ENCODE measurements at regions not wholly inside any gene's neighbourhood (a gene's known extent, or its start where the extent isn't known, plus 50 kb on each side); places are given as distances from the start of the nearest gene placed in this dataset.

- CTCF ChIA-PET (ENCODE audit: low intra/inter-chr PET ratio, low total read pairs): no interaction called here
These were observed 268.3 kb upstream of the SHH start for GRCh38 chr7:156080596-156080995.

GRCh38 chr7:156080046-156080445 is 267.8 kb upstream of the SHH start:
- Histone ChIP-seq H3K36me3 (replicated peaks in 1 of 2; ENCODE audit: control insufficient read depth in 1 of 2, insufficient read depth in 2 of 2, low read length in 2 of 2) (no peaks in the 10 kb centered on the region), H3K9me3 (ENCODE audit: low read length) (no peaks in the 10 kb centered on the region), H3K79me2 (ENCODE audit: insufficient read depth, low read length) (no peaks in the 10 kb centered on the region), H3K4me1 (ENCODE audit: insufficient read depth, low read length) (no peaks in the 10 kb centered on the region), H2AFZ (ENCODE audit: low read length) (no peak overlapping the region), H3K9ac (ENCODE audit: insufficient read depth, low read depth, low read length) (no peak overlapping the region), H3K4me2 (ENCODE audit: low read depth, low read length) (no peak overlapping the region), H3K27me3 (ENCODE audit: control insufficient read depth in 1 of 2, insufficient read depth in 2 of 2, low read length in 2 of 2) (peaks cover 0 to 43% of the 10 kb centered on the region in 2 experiments; a peak in 3 of 5 replicates), H3K4me3 (replicated peaks in 1 of 3; ENCODE audit: insufficient read depth in 1 of 3, low read depth in 2 of 3, low read length in 3 of 3) (no peak overlapping the region), H3K27ac (ENCODE audit: extremely low read length, insufficient read depth, low read length) (no peak overlapping the region), H4K20me1 (ENCODE audit: insufficient read depth, low read length) (no peaks in the 10 kb centered on the region)
- in situ Hi-C loops (cut with HindIII; ENCODE audit: extremely low pct_ligation_motif_present, low pct_unique_long_range_greater_than_20kb): no loop called here
- DNase-seq (ENCODE audit: low spot score) (no peak), ATAC-seq (no peak), FAIRE-seq (no peak)
- POLR2A ChIA-PET: no interaction called here
- TF ChIP-seq NCOA2 (CRISPR knock-in tag; IDR thresholded peaks at IDR 0.05): no peak
- intact Hi-C loops (cut with micrococcal nuclease; ENCODE audit: unreplicated experiment): no loop called here
- WGBS (ENCODE audit: low lambda C conversion rate): 31% methylated on average over 11 of the region's 11 CpGs
- BruUV-seq (replicated peaks): no TSS peak
- CTCF ChIA-PET (ENCODE audit: low intra/inter-chr PET ratio, low total read pairs): no interaction called here

More at GRCh38 chr7:156080596-156080995, 268.3 kb upstream of the SHH start:
- H3K79me2 ChIP-seq (ENCODE audit: insufficient read depth, low read length): no peaks in the 10 kb centered on the region
- in situ Hi-C loops (cut with HindIII; ENCODE audit: extremely low pct_ligation_motif_present, low pct_unique_long_range_greater_than_20kb): no loop called here
- TF ChIP-seq SRF (IDR thresholded peaks at IDR 0.05; ENCODE audit: low read depth, low read length) (peak; percentile 46; the same call in 1 of the 2 replicates), KMT2A (CRISPR knock-in tag; IDR thresholded peaks at IDR 0.05) (no peak), ZNF44 (CRISPR knock-in tag; IDR thresholded peaks at IDR 0.05) (no peak)
- no peaks in the 10 kb centered on the region for H3K36me3 ChIP-seq (replicated peaks in 1 of 2; ENCODE audit: control insufficient read depth in 1 of 2, insufficient read depth in 2 of 2, low read length in 2 of 2)
- no peaks in the 10 kb centered on the region for H4K20me1 ChIP-seq (ENCODE audit: insufficient read depth, low read length)
- ATAC-seq (no peak), DNase-seq (ENCODE audit: low spot score) (no peak), FAIRE-seq (no peak)
- H3K9ac ChIP-seq (ENCODE audit: insufficient read depth, low read depth, low read length): no peak overlapping the region
- no peaks in the 10 kb centered on the region for H3K4me1 ChIP-seq (ENCODE audit: insufficient read depth, low read length)
- WGBS (ENCODE audit: low lambda C conversion rate): 0% methylated on average over 3 of the region's 3 CpGs
- H3K4me3 ChIP-seq (replicated peaks in 1 of 3; ENCODE audit: insufficient read depth in 1 of 3, low read depth in 2 of 3, low read length in 3 of 3): no peak overlapping the region
- no peak overlapping the region for H3K4me2 ChIP-seq (ENCODE audit: low read depth, low read length)
- H3K9me3 ChIP-seq (ENCODE audit: low read length): no peaks in the 10 kb centered on the region
- intact Hi-C loops (cut with micrococcal nuclease; ENCODE audit: unreplicated experiment): no loop called here
- BruUV-seq (replicated peaks): no TSS peak
- no peak overlapping the region for H3K27ac ChIP-seq (ENCODE audit: extremely low read length, insufficient read depth, low read length)
- H3K27me3 ChIP-seq (ENCODE audit: control insufficient read depth in 1 of 2, insufficient read depth in 2 of 2, low read length in 2 of 2): peaks cover 0 to 43% of the 10 kb centered on the region in 2 experiments; a peak in 3 of 5 replicates
- H2AFZ ChIP-seq (ENCODE audit: low read length): no peak overlapping the region
- POLR2A ChIA-PET: no interaction called here

Measured in HepG2 (cell line).